HG03064 (cell line): ENCODE measurements at regions not wholly inside any gene's neighbourhood (a gene's known extent, or its start where the extent isn't known, plus 50 kb on each side); places are given as distances from the start of the nearest gene placed in this dataset.

ENCODE experiments used
- ATAC-seq: cut with Tn5 transposase; IDR thresholded peaks from one replicate; pipeline ENCODE4 v1.9.1; 2021; ENCODE audit warnings: low read depth; ENCODE audit not compliant: unreplicated experiment

DNA sequence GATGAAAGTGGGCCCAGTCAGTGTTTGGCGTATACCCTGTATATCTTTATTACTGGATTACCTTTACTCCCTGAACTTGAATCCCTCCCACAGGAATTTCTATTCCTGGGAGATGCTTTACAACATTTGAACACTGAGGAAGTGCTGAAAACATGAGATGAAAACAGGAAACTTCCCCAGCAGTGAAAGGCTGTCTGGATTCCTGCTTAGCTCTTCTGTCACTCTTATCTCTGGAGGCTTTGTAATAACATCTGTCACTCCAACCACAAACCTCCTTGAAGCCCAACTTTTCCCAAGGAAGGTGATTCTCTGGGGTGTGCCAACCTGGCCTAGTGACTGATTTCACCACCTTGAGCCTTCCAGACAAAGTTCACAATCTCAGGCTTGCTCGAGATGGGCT, 264.5 kb upstream of the BMP2 start:
- no peak for ATAC-seq

DNA sequence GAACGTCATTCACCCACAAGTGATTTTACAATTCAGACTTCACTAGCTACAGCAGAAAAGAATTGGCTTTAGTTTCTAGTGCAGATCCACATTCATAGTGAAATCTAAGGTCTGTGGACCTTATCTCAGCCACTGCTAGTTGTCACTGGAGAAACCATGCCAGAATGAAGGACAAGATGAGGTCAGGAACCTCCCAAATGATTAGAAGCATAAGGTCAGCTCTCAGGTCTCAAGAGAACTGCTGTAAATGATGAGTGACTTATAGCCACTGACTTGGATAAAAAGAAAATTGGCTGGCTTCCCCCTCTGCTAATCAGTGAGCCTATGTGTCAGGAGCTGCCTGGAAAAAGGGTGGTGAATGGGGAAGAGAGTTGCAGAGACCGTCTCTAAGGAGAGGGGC, 265.3 kb upstream of the BMP2 start:
- no peak for ATAC-seq

DNA sequence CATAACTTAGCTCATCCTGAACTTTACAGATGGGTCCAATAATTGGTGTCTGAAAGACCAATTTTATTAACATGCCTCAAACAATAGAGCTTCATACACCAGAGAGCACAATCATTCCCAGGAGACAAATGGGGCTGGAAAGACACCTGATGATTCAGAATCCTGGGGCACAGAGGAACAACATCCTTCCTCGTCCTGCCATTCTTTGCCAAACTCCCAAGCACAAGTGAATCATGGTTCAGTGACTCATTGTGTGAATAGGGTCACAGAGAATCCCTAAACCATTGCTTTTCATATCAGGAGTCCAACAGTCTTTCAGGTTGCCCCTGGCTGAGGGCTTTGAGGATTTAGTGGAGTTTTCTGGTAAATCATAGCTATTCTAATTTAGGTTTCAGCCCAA, 266.4 kb upstream of the BMP2 start:
- ATAC-seq, result no peak

DNA sequence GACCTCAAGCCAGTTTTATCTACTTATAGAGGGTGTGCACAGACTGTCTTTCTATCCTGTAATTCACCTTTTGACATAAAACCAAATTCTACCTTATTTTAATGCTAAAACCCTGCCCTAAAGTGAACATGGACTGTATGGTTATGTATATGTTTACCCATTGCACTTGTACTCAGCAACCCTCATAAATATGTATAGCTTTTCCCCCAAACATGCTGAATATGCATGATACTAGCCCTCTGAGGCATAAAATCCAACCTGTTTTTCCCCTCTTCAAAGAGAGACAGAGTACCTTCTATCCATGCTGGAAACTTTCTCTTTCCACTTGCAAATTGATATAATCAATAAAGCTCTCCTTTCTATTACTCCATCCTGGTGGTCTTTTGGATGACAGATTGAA, 267.9 kb upstream of the BMP2 start:
- ATAC-seq, result no peak

- ATAC-seq, result no peak
Measured at GRCh38 chr20:6496874-6497273, 270.6 kb upstream of the BMP2 start.

GRCh38 chr20:6495907-6496306, 271.6 kb upstream of the BMP2 start:
- no peak for ATAC-seq

GRCh38 chr20:6492271-6493055, 275.0 kb upstream of the BMP2 start:
- no peak for ATAC-seq

DNA sequence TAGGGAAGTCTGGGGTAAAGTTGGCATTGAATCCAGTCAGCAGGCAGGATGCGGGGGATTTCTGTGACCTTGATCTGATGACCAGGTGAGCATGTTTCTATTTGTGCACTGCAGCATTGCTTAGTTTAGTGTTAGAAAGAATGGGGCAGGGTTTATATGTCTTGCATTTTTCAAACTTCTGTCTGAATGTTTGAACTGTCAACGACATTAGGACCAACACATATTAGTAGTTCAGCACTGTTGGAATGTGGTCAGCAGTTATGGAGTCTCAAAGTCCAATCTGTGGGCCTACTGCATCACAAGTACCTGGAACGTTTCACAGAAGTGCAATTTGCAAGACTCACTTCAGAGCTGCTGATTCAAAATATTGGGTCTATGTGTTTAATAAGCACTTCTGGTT, 276.6 kb upstream of the BMP2 start:
- ATAC-seq, result no peak

DNA sequence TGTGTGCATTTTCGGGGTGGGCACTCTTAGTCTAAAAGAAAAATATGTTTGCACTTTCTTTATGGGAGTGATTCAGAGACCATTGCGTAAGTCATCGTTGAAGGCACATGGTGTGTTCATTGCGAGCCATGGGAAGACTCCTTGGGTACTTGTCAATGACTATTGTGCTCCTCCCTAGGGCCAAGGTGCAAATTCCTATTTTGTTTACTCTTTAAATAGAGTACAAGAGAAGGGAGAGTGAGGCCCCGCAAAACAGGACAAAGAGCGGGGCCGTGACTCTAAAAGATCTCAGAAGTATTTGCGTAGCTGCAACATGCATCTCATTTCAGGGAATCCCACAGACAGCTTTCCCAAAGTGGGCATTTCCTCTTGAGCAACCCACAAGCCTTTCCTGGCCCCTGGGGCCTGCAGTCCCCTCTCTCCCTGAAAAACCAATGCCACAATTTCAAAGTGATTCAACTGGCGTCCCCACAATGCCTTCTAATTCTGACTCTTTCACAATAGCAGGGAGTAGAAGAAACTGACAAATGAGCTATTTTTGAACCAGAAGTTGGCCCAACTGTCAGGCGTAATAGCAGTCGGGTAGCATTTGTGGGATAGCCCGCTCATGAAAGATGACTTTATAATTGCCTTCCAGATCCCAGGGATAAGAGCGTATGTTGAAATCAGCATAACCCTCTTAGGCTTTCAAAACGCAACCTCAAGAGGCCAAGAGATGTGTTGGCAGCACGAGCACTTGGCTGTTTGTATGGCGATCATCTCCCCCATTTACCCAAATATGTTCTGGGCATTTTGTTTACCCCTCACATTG, 277.9 kb upstream of the BMP2 start:
- ATAC-seq, result no peak

- no peak for ATAC-seq
Measured at GRCh38 chr20:6485351-6485750, 282.1 kb upstream of the BMP2 start.

DNA sequence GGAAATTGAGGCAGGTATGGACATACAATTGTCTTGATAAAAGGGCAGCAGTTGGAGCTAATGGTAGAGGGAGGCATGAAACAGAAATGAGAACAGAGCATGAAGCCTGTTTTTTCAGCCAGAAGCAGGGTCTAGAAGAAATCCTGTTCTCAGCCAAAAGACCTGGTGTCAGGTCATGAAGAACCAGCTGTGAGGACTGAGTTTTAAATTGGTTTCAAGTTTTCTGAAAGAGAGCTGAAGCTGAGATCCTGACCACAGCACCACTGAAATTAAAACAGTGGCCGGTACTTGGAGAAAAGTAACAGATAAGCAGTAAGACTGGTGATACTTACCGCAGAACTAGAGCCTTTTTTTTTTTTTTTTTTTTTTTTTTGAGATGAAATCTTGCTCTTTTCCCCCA, 283.8 kb upstream of the BMP2 start:
- ATAC-seq, result no peak

DNA sequence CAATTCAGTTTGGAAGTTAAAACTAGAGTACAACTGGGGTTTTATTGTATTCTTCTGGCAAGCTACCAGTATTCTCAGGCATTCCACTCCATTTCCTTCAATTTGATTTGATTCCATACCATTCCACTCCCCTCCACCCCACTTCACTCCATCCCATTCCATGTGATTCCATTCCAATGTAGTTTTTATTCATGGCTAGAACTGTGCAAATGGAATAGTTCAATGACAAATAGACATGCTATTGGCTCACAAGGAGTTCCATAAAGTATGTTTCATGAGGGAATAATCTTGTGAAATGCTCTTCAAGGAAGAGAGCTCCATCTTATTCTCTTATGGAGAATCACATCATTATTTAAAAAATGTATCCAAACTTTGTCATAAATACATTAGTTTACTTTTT, 285.0 kb upstream of the BMP2 start:
- ATAC-seq, result no peak

GRCh38 chr20:6480328-6481200, 286.9 kb upstream of the BMP2 start:
- ATAC-seq, result no peak

- ATAC-seq, result no peak
Measured at GRCh38 chr20:6473197-6473596, 294.3 kb upstream of the BMP2 start.

- ATAC-seq, result no peak
Measured at GRCh38 chr20:6471871-6472270, 295.6 kb upstream of the BMP2 start.

GRCh38 chr20:6471110-6471647, 296.3 kb upstream of the BMP2 start:
- ATAC-seq, result no peak

GRCh38 chr20:6469695-6470094, 297.8 kb upstream of the BMP2 start:
- ATAC-seq, result no peak

GRCh38 chr20:6468423-6469116, 298.9 kb upstream of the BMP2 start:
- no peak for ATAC-seq

GRCh38 chr20:6467562-6467961, 299.9 kb upstream of the BMP2 start:
- ATAC-seq, result no peak

- no peak for ATAC-seq
Measured at GRCh38 chr20:6466075-6466810, 301.2 kb upstream of the BMP2 start.
